HG03103 (cell line): ENCODE measurements at regions not wholly inside any gene's neighbourhood (a gene's known extent, or its start where the extent isn't known, plus 50 kb on each side); places are given as distances from the start of the nearest gene placed in this dataset.

Experiments
- ATAC-seq: cut with Tn5 transposase; IDR thresholded peaks from one replicate; pipeline ENCODE4 v1.9.1; 2021; ENCODE audit warnings: low read depth; ENCODE audit not compliant: unreplicated experiment

GRCh38 chr2:2641541-2642410 lies 310.7 kb upstream of the MYT1L start:
- no peak for ATAC-seq

GRCh38 chr2:2640818-2641217 lies 309.7 kb upstream of the MYT1L start:
- no peak for ATAC-seq

- no peak for ATAC-seq
Observed at GRCh38 chr2:2640371-2640770, 309.3 kb upstream of the MYT1L start.

DNA sequence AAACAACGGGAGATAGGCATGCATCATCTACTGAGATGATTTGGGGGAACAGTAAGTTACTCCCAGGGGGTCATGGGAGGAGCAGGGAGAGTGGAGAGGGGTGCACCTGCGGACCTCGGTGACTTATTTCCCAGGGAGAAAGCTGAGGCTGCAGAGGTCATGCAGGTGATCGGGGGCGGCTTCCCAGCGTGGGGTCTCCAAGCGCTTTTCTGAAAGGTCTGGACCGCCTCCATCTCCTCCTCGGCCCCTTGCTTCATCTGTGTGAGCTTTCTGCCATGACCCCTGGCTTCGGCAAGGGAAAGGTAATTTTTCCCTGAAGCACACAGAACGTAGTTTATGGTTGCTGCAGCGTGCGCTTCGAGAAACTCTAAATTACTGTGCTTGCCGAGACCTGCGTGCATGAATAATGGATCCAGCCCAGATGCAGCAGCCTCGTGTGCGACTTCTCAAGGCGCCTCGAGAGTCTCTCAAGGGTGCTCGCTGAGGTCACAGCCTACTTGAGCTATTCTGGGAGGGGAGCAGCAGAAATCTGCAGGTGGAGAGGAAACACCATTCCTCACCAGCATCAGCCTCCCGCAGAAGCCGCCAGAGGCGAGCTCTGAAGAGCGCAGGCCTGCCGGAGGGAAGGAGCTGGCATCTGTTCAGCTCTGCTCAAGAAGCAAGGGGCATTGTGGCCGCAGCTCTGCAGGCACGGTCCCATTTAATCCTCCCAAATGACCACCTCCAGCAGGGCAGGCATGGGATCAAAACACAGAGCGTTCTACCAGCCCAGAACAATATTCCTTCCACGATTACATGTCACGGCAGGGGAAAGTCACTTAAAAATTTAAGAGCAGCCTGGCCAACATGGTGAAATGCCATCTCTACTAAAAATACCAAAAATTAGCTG lies 308.4 kb upstream of the MYT1L start:
- ATAC-seq, result no peak

DNA sequence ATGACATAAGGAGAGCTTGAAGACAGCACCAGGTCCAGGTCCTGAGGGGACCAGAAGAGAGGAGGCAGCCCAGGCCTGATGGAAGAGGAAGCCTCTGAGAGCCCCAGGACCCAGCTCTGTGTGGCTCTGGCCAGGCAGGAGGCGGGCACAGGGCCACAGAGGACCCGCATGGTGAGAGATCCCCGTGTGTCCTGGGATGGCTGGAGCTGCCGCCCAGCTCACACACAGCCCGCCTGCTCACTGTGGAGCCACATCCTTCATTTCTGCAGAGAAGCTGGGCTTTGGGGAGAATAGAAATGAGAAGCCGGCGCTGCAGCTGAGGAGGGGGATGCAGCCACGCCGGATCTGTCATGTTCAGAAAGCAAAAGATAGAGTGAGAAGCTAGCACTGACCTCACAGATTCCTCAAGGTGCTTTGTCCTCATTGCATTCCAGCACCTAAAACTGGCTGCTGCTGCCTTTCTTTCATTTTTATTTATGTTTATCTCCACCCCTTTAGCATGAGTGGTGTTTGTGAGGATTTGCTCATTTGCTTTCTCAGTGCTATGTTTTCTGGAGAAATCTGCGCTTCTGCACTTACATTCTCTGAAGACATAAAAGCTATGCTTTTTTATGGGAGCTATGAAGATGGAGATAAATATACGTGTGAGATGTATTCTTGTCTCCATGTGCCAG lies 307.6 kb upstream of the MYT1L start:
- ATAC-seq, result no peak

GRCh38 chr2:2636813-2637212 lies 305.7 kb upstream of the MYT1L start:
- no peak for ATAC-seq

GRCh38 chr2:2635025-2635528 lies 304.0 kb upstream of the MYT1L start:
- ATAC-seq, result no peak

- ATAC-seq, result no peak
Observed at GRCh38 chr2:2633017-2633416, 301.9 kb upstream of the MYT1L start.

- ATAC-seq, result no peak
Observed at GRCh38 chr2:2623939-2624338, 292.9 kb upstream of the MYT1L start.

DNA sequence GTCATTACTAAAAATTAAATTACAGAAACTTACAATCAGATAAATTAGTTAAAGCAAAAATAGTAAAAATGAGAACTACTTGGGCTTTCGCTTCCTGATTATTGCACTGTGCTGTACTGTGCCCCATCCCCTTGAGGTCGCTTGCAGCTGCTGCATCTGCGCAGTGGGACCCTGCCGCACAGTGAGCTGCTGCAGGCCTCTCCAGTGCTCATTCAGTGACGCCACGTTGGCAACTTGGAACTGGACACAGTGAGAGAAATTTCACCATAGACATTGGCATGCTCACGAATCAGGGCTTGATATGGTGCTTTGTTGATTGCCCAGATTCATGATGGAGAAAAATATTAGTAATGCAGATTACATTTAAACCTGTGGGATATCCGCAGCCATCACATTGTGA lies 290.8 kb upstream of the MYT1L start:
- no peak for ATAC-seq

DNA sequence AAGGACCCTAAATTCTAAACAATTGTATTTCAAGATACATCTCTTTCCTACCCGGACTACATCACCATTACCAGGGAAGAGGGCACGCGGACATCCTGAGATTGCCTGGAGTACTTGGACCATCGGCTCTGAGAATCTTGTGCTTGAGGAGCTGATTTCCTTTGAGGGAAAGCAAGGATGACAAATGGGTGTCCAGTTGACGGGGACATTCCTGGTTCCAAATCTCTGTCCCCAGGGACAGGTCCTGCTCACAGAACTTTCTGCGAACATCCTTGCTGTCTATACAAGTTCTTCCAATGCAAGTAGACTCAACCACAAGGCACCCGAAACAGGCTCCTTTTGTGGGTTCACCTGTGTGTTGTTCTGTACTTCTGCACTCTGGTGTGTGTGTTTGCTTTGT lies 289.5 kb upstream of the MYT1L start:
- ATAC-seq, result no peak

GRCh38 chr2:2619995-2620394 lies 288.9 kb upstream of the MYT1L start:
- no peak for ATAC-seq

- ATAC-seq, result no peak
Observed at GRCh38 chr2:2614452-2614851, 283.4 kb upstream of the MYT1L start.

- ATAC-seq, result peak; percentile 100
Observed at GRCh38 chr2:2613279-2614199, 282.5 kb upstream of the MYT1L start.

- ATAC-seq, result no peak
Observed at GRCh38 chr2:2610751-2611150, 279.7 kb upstream of the MYT1L start.

- ATAC-seq, result no peak
Observed at GRCh38 chr2:2600366-2600765, 269.3 kb upstream of the MYT1L start.

- ATAC-seq, result no peak
Observed at GRCh38 chr2:2599441-2599840, 268.4 kb upstream of the MYT1L start.

GRCh38 chr2:2597712-2598111 lies 266.6 kb upstream of the MYT1L start:
- no peak for ATAC-seq

- no peak for ATAC-seq
Observed at GRCh38 chr2:2591542-2591940, 260.5 kb upstream of the MYT1L start.
